DOHH2 (cell line): ENCODE measurements at regions not wholly inside any gene's neighbourhood (a gene's known extent, or its start where the extent isn't known, plus 50 kb on each side); places are given as distances from the start of the nearest gene placed in this dataset.

Source experiments
- EZH2phosphoT487 ChIP-seq: fragments of 200-600 bp; sonication (generic); IDR thresholded peaks from 2 replicates; pipeline ENCODE4 v1.6.1; 2017; ENCODE audit warnings: borderline replicate concordance, mild to moderate bottlenecking, antibody characterized with exemption, low read length, moderate library complexity, mixed read lengths
- TF ChIP-seq, protein P1 (sequence below): fragments of 200-600 bp; sonication (generic); IDR thresholded peaks from one replicate; pipeline ENCODE4 v1.5.1; 2014; ENCODE audit warnings: antibody characterized with exemption, mild to moderate bottlenecking, low read depth, low read length; ENCODE audit not compliant: poor library complexity, severe bottlenecking

DNA sequence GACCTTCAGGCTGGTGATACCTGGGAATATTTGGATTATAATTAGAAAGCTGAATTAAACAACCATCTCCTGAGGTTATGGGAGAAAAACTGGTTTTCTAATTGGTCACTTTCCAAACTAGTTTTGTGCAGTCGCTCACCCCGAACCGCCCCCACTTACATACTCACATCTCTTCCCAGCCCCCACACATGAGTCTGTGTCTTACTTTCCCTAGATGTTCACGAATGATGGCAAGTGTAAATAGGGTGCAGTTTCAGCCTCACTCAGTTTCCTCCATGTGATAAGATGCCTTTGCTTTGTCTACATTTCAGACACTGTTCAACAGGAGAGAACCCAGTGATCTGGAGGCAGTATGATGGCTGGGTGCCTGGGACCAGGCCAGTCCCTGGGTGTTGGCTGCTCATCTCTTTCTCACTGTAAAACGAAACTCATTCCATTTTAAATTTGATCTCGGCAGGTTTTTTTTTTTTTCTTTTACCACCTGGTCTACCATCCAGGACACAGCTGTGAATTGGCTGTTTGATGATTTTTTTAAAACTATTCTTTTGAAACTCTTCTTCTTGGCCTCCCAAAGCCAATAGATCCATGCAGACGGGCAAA lies 164.3 kb upstream of the RAB4A start:
- TF ChIP-seq, protein P1, sequence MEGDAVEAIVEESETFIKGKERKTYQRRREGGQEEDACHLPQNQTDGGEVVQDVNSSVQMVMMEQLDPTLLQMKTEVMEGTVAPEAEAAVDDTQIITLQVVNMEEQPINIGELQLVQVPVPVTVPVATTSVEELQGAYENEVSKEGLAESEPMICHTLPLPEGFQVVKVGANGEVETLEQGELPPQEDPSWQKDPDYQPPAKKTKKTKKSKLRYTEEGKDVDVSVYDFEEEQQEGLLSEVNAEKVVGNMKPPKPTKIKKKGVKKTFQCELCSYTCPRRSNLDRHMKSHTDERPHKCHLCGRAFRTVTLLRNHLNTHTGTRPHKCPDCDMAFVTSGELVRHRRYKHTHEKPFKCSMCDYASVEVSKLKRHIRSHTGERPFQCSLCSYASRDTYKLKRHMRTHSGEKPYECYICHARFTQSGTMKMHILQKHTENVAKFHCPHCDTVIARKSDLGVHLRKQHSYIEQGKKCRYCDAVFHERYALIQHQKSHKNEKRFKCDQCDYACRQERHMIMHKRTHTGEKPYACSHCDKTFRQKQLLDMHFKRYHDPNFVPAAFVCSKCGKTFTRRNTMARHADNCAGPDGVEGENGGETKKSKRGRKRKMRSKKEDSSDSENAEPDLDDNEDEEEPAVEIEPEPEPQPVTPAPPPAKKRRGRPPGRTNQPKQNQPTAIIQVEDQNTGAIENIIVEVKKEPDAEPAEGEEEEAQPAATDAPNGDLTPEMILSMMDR, result no peak
- no peak for TF ChIP-seq EZH2phosphoT487
